HepG2 (cell line): ENCODE measurements at regions not wholly inside any gene's neighbourhood (a gene's known extent, or its start where the extent isn't known, plus 50 kb on each side); places are given as distances from the start of the nearest gene placed in this dataset.

Experiments
- ATAC-seq: fragments of 200-7000 bp; cut with Tn5 transposase; 3 replicates; pipeline ENCODE4 v1.9.1; 2020; ENCODE audit warnings: mild to moderate bottlenecking, moderate library complexity
- BruUV-seq: library from RNA; stranded (reverse); fragments of 400-500 nt; replicated peaks from 2 replicates; lab custom pipeline; 2021; lab: Mats Ljungman, UMichigan
- CTCF ChIA-PET: fragments of 300-600 bp; formaldehyde crosslinking; extraction: SDS; loops from one replicate; lab custom pipeline; 2021; ENCODE audit warnings: low total read pairs, inconsistent platforms, low intra/inter-chr PET ratio; lab: Yijun Ruan, JAX
- POLR2A ChIA-PET: fragments of 350-600 bp; sonication (Branson Sonifier 250); formaldehyde crosslinking; loops from one replicate; lab custom pipeline; 2020; ENCODE audit warnings: antibody characterized with exemption, inconsistent platforms; lab: Yijun Ruan, JAX
- DNase-seq: peaks from one replicate; pipeline ENCODE4 v3.0.0-alpha.2; 2015; ENCODE audit warnings: low spot score
- FAIRE-seq: peaks from 3 replicates; lab custom pipeline; 2011; peaks lifted over from hg19 to GRCh38; lab: Jason Lieb, UNC
- H2AFZ ChIP-seq: one replicate; pipeline ENCODE4 v1.6.1; 2011; ENCODE audit warnings: low read length, inconsistent platforms
- H3K27ac ChIP-seq: fragments of 300-600 bp; 3 replicates; pipeline ENCODE4 v1.8.0; 2011; ENCODE audit warnings: mixed run types, mild to moderate bottlenecking, mixed read lengths, low read length, inconsistent platforms; ENCODE audit not compliant: insufficient read depth; ENCODE audit errors: extremely low read length
- H3K27me3 ChIP-seq, 2 experiments: fragments of 200-600 bp in 1 of 2; 2 replicates in 1 of 2; 3 replicates in 1 of 2; pipeline versions ENCODE4 v1.6.0 to v1.8.0; 2011; ENCODE audit warnings: low read length in 2 of 2, mild to moderate bottlenecking in 2 of 2, moderate library complexity in 2 of 2, inconsistent platforms in 1 of 2; ENCODE audit not compliant: insufficient read depth in 2 of 2, control insufficient read depth in 1 of 2
- H3K36me3 ChIP-seq, 2 experiments: fragments of 200-600 bp in 1 of 2; replicated peaks in 1 of 2; 2 replicates in 1 of 2; 3 replicates in 1 of 2; pipeline versions ENCODE4 v1.5.1 to v1.8.0; 2011; ENCODE audit warnings: low read length in 2 of 2, inconsistent platforms in 1 of 2; ENCODE audit not compliant: insufficient read depth in 2 of 2, control insufficient read depth in 1 of 2
- H3K4me1 ChIP-seq: 2 replicates; pipeline ENCODE4 v1.5.1; 2012; ENCODE audit warnings: low read length, inconsistent platforms; ENCODE audit not compliant: insufficient read depth
- H3K4me2 ChIP-seq: 2 replicates; pipeline ENCODE4 v1.6.0; 2011; ENCODE audit warnings: low read depth, low read length, inconsistent platforms
- H3K4me3 ChIP-seq, 3 experiments: fragments of 200-600 bp in 1 of 3; sonication (generic), shearing (Covaris generic) in 1 of 3; replicated peaks in 1 of 3; 2 replicates each; pipeline ENCODE4 v1.5.1; 2011 to 2016; ENCODE audit warnings: low read length in 3 of 3, inconsistent platforms in 2 of 3, low read depth in 2 of 3, mild to moderate bottlenecking in 2 of 3, control low read depth in 1 of 3, mixed read lengths in 1 of 3; ENCODE audit not compliant: insufficient read depth in 1 of 3
- H3K79me2 ChIP-seq: one replicate; pipeline ENCODE4 v1.6.1; 2011; ENCODE audit warnings: low read length, inconsistent platforms; ENCODE audit not compliant: insufficient read depth
- H3K9ac ChIP-seq: 2 replicates; pipeline ENCODE4 v1.6.0; 2011; ENCODE audit warnings: mild to moderate bottlenecking, low read depth, low read length, inconsistent platforms; ENCODE audit not compliant: insufficient read depth
- H3K9me3 ChIP-seq: 2 replicates; pipeline ENCODE4 v1.5.1; 2012; ENCODE audit warnings: mild to moderate bottlenecking, low read length
- H4K20me1 ChIP-seq: 2 replicates; pipeline ENCODE4 v1.6.0; 2011; ENCODE audit warnings: inconsistent platforms, mild to moderate bottlenecking, low read length, moderate library complexity; ENCODE audit not compliant: insufficient read depth
- BHLHE40 ChIP-seq: IDR thresholded peaks from 2 replicates; pipeline ENCODE4 v1.6.1; 2011; ENCODE audit warnings: low read length, improper control_type of control experiment
- BRD4 ChIP-seq: sonication (generic); formaldehyde crosslinking; IDR thresholded peaks from 2 replicates; pipeline ENCODE4 v1.4.0; 2020; ENCODE audit warnings: missing genetic modification reagents
- CTCF ChIP-seq: sonication (generic); formaldehyde crosslinking; IDR thresholded peaks from 2 replicates; pipeline ENCODE4 v1.5.0; 2020; ENCODE audit warnings: mild to moderate bottlenecking, missing genetic modification reagents, moderate library complexity
- E2F2 ChIP-seq: sonication (generic); formaldehyde crosslinking; IDR thresholded peaks from 2 replicates; pipeline ENCODE4 v1.4.0; 2020; ENCODE audit warnings: missing genetic modification reagents, borderline replicate concordance
- ESRRA ChIP-seq: sonication (generic); formaldehyde crosslinking; IDR thresholded peaks from 2 replicates; pipeline ENCODE4 v1.5.1; 2020; ENCODE audit warnings: mild to moderate bottlenecking, low read depth, missing genetic modification reagents
- FOSL2 ChIP-seq: sonication (generic); formaldehyde crosslinking; IDR thresholded peaks from 2 replicates; pipeline ENCODE4 v1.4.0; 2020; ENCODE audit warnings: missing genetic modification reagents
- GATA4 ChIP-seq: sonication (generic); IDR thresholded peaks from 2 replicates; pipeline ENCODE4 v1.6.1; 2016; ENCODE audit warnings: antibody characterized with exemption, low read depth, borderline replicate concordance
- JUND ChIP-seq: sonication (generic); formaldehyde crosslinking; IDR thresholded peaks from 2 replicates; pipeline ENCODE4 v1.8.0; 2022; ENCODE audit warnings: mild to moderate bottlenecking, missing genetic modification reagents
- MEIS1 ChIP-seq: sonication (generic); formaldehyde crosslinking; IDR thresholded peaks from 2 replicates; pipeline ENCODE4 v1.9.0; 2021; ENCODE audit warnings: mild to moderate bottlenecking, missing genetic modification reagents, moderate library complexity, borderline replicate concordance
- MXI1 ChIP-seq: IDR thresholded peaks from 3 replicates; pipeline ENCODE4 v1.6.1; 2012; ENCODE audit warnings: low read depth, low read length, inconsistent platforms, borderline replicate concordance
- NFKBIZ ChIP-seq: IDR thresholded peaks from 2 replicates; pipeline ENCODE4 v1.6.1; 2018; ENCODE audit warnings: missing genetic modification reagents, missing compliant biosample characterization
- NR2C2 ChIP-seq: sonication (generic); formaldehyde crosslinking; IDR thresholded peaks from 2 replicates; pipeline ENCODE4 v1.4.0; 2020; ENCODE audit warnings: missing genetic modification reagents, mild to moderate bottlenecking, moderate library complexity, borderline replicate concordance
- PAF1 ChIP-seq: IDR thresholded peaks from 2 replicates; pipeline ENCODE4 v1.6.1; 2016; ENCODE audit warnings: missing genetic modification reagents, missing compliant biosample characterization
- SMC3 ChIP-seq: IDR thresholded peaks from 2 replicates; pipeline ENCODE4 v1.6.1; 2011; ENCODE audit warnings: low read length, improper control_type of control experiment
- SP140L ChIP-seq: sonication (generic); formaldehyde crosslinking; IDR thresholded peaks from 2 replicates; pipeline ENCODE4 v1.4.0; 2020; ENCODE audit warnings: missing genetic modification reagents, borderline replicate concordance
- STAG1 ChIP-seq: sonication (generic); formaldehyde crosslinking; IDR thresholded peaks from 2 replicates; pipeline ENCODE4 v1.4.0; 2020; ENCODE audit warnings: missing genetic modification reagents
- THYN1 ChIP-seq: sonication (generic); formaldehyde crosslinking; IDR thresholded peaks from 2 replicates; pipeline ENCODE4 v1.8.1; 2023; ENCODE audit warnings: low read depth, mild to moderate bottlenecking, moderate library complexity, missing genetic modification reagents, borderline replicate concordance
- TP53 ChIP-seq: sonication (generic); formaldehyde crosslinking; conservative IDR thresholded peaks from 2 replicates; pipeline ENCODE4 v1.4.0; 2020; ENCODE audit warnings: missing genetic modification reagents
- ZBTB33 ChIP-seq: sonication (generic); formaldehyde crosslinking; IDR thresholded peaks from 2 replicates; pipeline ENCODE4 v1.4.0; 2020; ENCODE audit warnings: missing genetic modification reagents
- ZNF367 ChIP-seq: sonication (generic); formaldehyde crosslinking; IDR thresholded peaks from 2 replicates; pipeline ENCODE4 v1.4.0; 2020; ENCODE audit warnings: missing genetic modification reagents, borderline replicate concordance
- ZNF556 ChIP-seq: sonication (generic); formaldehyde crosslinking; IDR thresholded peaks from 2 replicates; pipeline ENCODE4 v1.4.0; 2020; ENCODE audit warnings: mild to moderate bottlenecking, missing genetic modification reagents, borderline replicate concordance
- ZNF580 ChIP-seq: IDR thresholded peaks from 2 replicates; pipeline ENCODE4 v1.6.1; 2016; ENCODE audit warnings: low read depth, borderline replicate concordance
- WGBS: methylation state at CpG from one replicate; pipeline ENCODE4 v1.1.6; 2017; ENCODE audit warnings: low lambda C conversion rate; 5-methylcytosine and 5-hydroxymethylcytosine counted together
- in situ Hi-C: cut with HindIII; loops from 2 replicates; pipeline ENCODE4 v1.10.0; 2017; ENCODE audit warnings: low pct_unique_long_range_greater_than_20kb; ENCODE audit not compliant: extremely low pct_ligation_motif_present
- intact Hi-C: fragments of 100-400 bp; cut with micrococcal nuclease; formaldehyde crosslinking; loops from one replicate; pipeline ENCODE4 v1.10.0; 2022; ENCODE audit not compliant: unreplicated experiment

- TF ChIP-seq ZBTB33 (CRISPR knock-in tag), result no peak
- no peak for TF ChIP-seq JUND (CRISPR knock-in tag)
- no peak for TF ChIP-seq GATA4
- TF ChIP-seq TP53, result no peak
- no peak for TF ChIP-seq NFKBIZ (CRISPR knock-in tag)
- no peak for TF ChIP-seq BRD4 (CRISPR knock-in tag)
- TF ChIP-seq ZNF556, result no peak
- no peak for TF ChIP-seq MEIS1 (CRISPR knock-in tag)
- no peak for TF ChIP-seq ZNF580 (CRISPR knock-in tag)
Measured at GRCh38 chr9:3012245-3012644, 168.3 kb upstream of the PUM3 start (continued).

GRCh38 chr9:3008091-3008490 is 164.2 kb upstream of the PUM3 start:
- Histone ChIP-seq H3K9ac (no peak overlapping the region), H3K9me3 (no peaks in the 10 kb centered on the region), H3K4me2 (no peak overlapping the region), H3K27ac (no peak overlapping the region), H2AFZ (no peak overlapping the region), H3K79me2 (no peaks in the 10 kb centered on the region), H3K4me1 (no peaks in the 10 kb centered on the region), H4K20me1 (no peaks in the 10 kb centered on the region), H3K4me3 (no peak overlapping the region), H3K27me3 (no peaks in the 10 kb centered on the region), H3K36me3 (no peaks in the 10 kb centered on the region)
- in situ Hi-C loops (no loop called here), intact Hi-C loops (loop anchor here (1.0 kb wide), 1 partner anchor 173 kb away; no protein-coding TSS in a partner anchor)
- TF ChIP-seq THYN1 (CRISPR knock-in tag) (no peak), ZNF367 (no peak), NR2C2 (no peak), MXI1 (no peak), STAG1 (CRISPR knock-in tag) (peak; percentile 78), SP140L (CRISPR knock-in tag) (no peak), ESRRA (CRISPR knock-in tag) (peak; percentile 49; the same call in 1 of the 2 replicates), PAF1 (CRISPR knock-in tag) (no peak), BHLHE40 (no peak), E2F2 (CRISPR knock-in tag) (no peak), SMC3 (peak; percentile 41; the same call in 1 of the 2 replicates), CTCF (CRISPR knock-in tag) (peak; percentile 52), FOSL2 (peak; percentile 49)
- CTCF ChIA-PET, result interaction anchor here (1.3 kb wide), 1 partner anchor 174 kb away, joined by 6 read pairs; no protein-coding TSS in a partner anchor
- FAIRE-seq (no peak), DNase-seq (peak; percentile 20), ATAC-seq (peak; percentile 68)
- no TSS peak for BruUV-seq
- POLR2A ChIA-PET, result no interaction called here
- 48% methylated on average over 3 of the region's 4 CpGs for WGBS
